ENCODE measurements at regions not wholly inside any gene's neighbourhood (a gene's known extent, or its start where the extent isn't known, plus 50 kb on each side); places are given as distances from the start of the nearest gene placed in this dataset.

DNA sequence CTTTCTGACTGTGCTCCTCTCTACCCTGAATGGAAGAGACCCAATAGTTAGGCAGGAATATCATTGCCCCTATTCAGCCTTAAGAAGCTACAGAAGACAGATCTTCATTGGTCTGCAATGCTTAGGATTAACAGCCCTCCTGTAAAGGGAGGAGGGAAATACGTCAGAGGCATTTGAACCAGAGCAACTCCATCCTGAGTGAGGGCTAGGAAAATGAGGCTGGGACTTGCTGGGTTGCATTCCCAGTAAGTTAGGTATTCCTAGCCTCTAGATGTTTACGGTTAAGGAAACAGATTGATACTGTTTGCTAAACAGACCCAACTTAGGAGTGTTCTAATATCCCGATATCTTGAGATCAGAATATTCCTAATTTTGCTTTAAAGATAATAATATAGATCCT lies 63.5 kb downstream of the PCDH18 start:
- TF ChIP-seq TAF1 (IDR thresholded peaks at IDR 0.05; ENCODE audit: low read depth, low read length): no peak
- no peak for TF ChIP-seq POLR2A (IDR thresholded peaks at IDR 0.05; ENCODE audit: low read depth, low read length)
- TF ChIP-seq SPI1 (IDR thresholded peaks at IDR 0.05; ENCODE audit: low read depth, low read length): no peak
- no peak for TF ChIP-seq POLR2AphosphoS5 (IDR thresholded peaks at IDR 0.05; ENCODE audit: low read depth, low read length)
- TF ChIP-seq PAX5 (IDR thresholded peaks at IDR 0.05; ENCODE audit: insufficient read depth, low read length, severe bottlenecking): no peak
- TF ChIP-seq POU2F2 (IDR thresholded peaks at IDR 0.05; ENCODE audit: low read depth, low read length): no peak
